Mesothelial cell of epicardium (in vitro differentiated cells): ENCODE measurements at regions not wholly inside any gene's neighbourhood (a gene's known extent, or its start where the extent isn't known, plus 50 kb on each side); places are given as distances from the start of the nearest gene placed in this dataset.

ENCODE experiments used
- DNase-seq, 2 experiments: peaks; one replicate each; pipeline ENCODE4 v3.0.0; 2021; ENCODE audit warnings: low spot score in 2 of 2; ENCODE audit not compliant: unreplicated experiment in 2 of 2
- H3K27ac Mint-ChIP-seq: 2 replicates; pipeline ENCODE4 v1.8.0; 2021; ENCODE audit warnings: mixed read lengths
- H3K27me3 Mint-ChIP-seq: 2 replicates; pipeline ENCODE4 v1.8.0; 2021; ENCODE audit warnings: low read depth, mixed read lengths
- H3K36me3 Mint-ChIP-seq: 2 replicates; pipeline ENCODE4 v1.8.0; 2021; ENCODE audit warnings: mixed read lengths
- H3K4me1 Mint-ChIP-seq: 2 replicates; pipeline ENCODE4 v1.8.0; 2021; ENCODE audit warnings: mixed read lengths
- H3K4me3 Mint-ChIP-seq: 2 replicates; pipeline ENCODE4 v1.8.0; 2021; ENCODE audit warnings: mild to moderate bottlenecking, moderate library complexity, mixed read lengths
- H3K9me3 Mint-ChIP-seq: 2 replicates; pipeline ENCODE4 v1.8.0; 2021; ENCODE audit warnings: mixed read lengths
- TF ChIP-seq, protein P1 (sequence below): fragments of 200-600 bp; sonication (generic); IDR thresholded peaks from one replicate; pipeline ENCODE4 v1.5.0; 2021; ENCODE audit warnings: antibody characterized with exemption; ENCODE audit not compliant: unreplicated experiment

DNA sequence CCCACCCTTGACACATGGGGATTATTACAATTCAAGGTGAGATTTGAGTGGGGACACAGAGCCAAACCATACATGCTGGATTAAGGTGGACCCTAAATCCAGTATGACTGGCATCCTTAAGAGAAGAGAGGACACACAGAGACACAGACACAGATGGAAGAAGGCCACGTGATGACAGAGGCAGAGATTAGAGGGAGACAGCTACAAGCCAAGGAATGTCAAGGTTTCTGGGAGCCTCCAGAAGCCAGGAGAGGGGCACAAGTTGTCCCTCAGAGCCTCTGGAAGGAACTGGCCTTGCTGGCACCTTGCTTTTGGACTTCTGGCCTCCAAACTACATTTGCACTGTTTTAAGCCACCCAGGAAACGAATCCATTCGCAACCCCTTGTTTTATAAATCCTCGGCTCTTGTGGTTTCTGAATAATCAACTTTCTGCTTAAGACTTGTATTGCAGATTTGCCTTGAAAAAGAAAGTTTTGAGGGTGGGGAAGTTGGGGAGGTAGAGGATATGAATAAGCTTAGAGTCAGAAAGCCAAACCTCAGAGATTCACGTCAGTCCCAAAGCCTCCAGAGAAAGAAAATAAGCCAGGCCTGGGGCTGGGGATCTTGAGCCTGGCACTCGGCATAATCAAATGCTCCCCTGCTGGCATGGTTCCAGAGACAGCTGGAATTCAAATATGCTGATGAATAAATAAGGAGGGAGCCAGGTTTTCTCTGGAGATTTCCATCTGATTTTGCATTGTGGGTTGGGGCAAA, 224.2 kb upstream of the PWP1 start:
- Mint-ChIP-seq H3K36me3 (no peaks in the 10 kb centered on the region), H3K27me3 (peaks cover under 1% of the 10 kb centered on the region), H3K27ac (no peak overlapping the region), H3K4me1 (peaks cover 2% of the 10 kb centered on the region), H3K9me3 (no peaks in the 10 kb centered on the region), H3K4me3 (no peak overlapping the region)
- DNase-seq = peak in 1 of 2 experiments; percentile 40
- TF ChIP-seq, protein P1, sequence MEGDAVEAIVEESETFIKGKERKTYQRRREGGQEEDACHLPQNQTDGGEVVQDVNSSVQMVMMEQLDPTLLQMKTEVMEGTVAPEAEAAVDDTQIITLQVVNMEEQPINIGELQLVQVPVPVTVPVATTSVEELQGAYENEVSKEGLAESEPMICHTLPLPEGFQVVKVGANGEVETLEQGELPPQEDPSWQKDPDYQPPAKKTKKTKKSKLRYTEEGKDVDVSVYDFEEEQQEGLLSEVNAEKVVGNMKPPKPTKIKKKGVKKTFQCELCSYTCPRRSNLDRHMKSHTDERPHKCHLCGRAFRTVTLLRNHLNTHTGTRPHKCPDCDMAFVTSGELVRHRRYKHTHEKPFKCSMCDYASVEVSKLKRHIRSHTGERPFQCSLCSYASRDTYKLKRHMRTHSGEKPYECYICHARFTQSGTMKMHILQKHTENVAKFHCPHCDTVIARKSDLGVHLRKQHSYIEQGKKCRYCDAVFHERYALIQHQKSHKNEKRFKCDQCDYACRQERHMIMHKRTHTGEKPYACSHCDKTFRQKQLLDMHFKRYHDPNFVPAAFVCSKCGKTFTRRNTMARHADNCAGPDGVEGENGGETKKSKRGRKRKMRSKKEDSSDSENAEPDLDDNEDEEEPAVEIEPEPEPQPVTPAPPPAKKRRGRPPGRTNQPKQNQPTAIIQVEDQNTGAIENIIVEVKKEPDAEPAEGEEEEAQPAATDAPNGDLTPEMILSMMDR = no peak

DNA sequence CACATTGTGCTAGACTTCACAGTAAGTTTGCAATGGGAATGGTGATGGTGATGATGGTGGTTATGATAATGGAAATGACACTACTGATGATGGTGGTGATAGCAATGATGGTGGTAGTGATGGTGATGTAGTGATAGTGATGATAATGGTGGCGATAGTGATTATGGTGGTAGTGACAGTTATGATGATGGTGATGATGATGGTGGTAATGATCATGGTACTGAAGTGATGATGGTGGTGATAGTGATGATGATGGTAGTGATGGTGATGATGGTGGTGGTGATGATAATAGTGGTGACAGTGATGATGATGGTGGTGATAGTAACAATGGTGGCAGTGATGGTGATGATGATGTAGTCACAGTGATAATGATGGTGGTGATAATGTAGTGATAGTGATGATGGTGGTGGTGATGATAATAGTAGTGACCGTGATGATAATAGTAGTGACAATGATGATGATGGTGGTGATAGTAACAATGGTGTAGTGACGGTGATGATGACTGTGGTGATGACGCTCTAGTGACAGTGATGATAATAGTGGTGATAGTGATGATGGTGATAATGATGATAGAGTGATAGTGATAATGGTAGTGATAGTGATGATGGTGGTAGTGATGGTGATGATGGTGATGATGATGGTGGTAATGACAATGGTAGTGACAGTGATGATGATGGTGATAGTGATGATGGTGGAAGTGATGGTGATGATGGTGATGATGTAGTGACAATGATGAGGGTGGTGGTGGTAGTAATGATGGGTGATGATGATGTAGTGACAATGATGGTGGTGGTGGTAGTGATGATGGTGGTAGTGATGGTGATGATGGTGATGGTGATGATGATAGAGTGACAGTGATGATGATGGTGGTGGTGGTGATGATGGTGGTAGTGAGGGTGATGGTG, 222.9 kb upstream of the PWP1 start:
- Mint-ChIP-seq H3K27me3 (peaks cover 4% of the 10 kb centered on the region), H3K4me3 (no peak overlapping the region), H3K9me3 (no peaks in the 10 kb centered on the region), H3K27ac (no peak overlapping the region), H3K4me1 (peaks cover 2% of the 10 kb centered on the region), H3K36me3 (no peaks in the 10 kb centered on the region)
- DNase-seq = no peak
- TF ChIP-seq, protein P1 = no peak

DNA sequence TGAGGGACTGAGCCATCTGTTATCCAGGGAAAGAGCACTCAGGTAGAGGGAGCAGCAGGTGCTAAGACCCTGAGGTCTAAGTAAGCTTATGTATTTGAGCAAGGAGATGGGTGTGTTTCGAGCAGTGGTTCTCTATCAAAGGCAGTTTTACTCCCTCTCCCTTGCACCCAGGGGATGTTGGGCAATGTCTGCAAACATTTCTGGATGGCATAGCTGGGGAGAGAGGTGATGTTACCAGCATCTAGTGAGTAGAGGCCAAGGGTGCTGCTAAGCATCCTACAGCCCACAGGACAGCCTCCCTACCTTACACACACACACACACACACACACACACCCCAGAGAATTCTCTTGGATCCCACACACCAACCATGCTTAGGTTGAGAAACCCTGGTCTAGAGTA, 221.0 kb upstream of the PWP1 start:
- H3K4me3 Mint-ChIP-seq = no peak overlapping the region
- H3K4me1 Mint-ChIP-seq = peaks cover 2% of the 10 kb centered on the region
- H3K27ac Mint-ChIP-seq = no peak overlapping the region
- no peaks in the 10 kb centered on the region for H3K9me3 Mint-ChIP-seq
- H3K36me3 Mint-ChIP-seq = no peaks in the 10 kb centered on the region
- TF ChIP-seq, protein P1 = no peak
- H3K27me3 Mint-ChIP-seq = peaks cover 11% of the 10 kb centered on the region
- no peak for DNase-seq

DNA sequence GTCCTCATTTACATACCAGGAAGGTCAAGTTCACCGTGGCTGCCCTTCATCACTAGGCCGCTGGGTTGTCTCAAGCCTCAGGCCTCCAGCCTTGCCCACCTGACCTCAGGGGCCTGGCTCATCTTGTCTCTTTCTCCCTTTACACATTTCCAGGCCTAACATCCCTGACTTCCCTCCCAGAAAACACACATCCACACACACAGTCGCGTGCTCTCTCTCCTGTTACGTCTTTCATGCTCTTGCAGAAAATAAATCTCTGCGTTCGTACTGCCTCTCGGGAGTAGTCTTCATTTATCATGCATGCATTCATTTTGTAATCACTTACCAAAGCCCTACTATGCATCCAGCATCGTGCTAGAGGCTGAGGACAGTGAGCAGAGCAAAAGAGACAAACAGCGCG, 220.0 kb upstream of the PWP1 start:
- H3K27ac Mint-ChIP-seq = no peak overlapping the region
- peaks cover 2% of the 10 kb centered on the region for H3K4me1 Mint-ChIP-seq
- no peaks in the 10 kb centered on the region for H3K9me3 Mint-ChIP-seq
- DNase-seq = no peak
- TF ChIP-seq, protein P1 = no peak
- no peaks in the 10 kb centered on the region for H3K36me3 Mint-ChIP-seq
- no peak overlapping the region for H3K4me3 Mint-ChIP-seq
- H3K27me3 Mint-ChIP-seq = peaks cover 11% of the 10 kb centered on the region

DNA sequence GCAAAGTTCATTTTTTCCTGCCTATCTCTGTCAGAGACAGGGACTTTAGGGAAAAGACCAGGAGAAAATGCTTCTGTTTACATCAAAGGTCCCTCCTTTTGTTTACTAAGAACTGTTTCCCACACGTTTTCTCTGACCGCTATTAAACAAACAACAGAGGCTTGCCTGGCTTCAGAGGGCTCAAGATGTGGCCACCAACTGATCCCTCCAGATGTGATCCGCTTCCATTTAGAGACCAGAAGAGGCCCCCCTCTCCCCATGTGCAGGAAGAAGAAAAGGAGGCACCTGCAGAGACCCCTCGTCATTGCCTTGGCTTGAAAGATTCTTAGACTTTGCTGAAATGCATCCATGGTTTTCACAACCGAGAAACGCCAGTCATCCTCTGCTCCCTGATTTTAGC, 217.9 kb upstream of the PWP1 start:
- Mint-ChIP-seq H3K9me3 (no peaks in the 10 kb centered on the region), H3K4me3 (no peak overlapping the region), H3K27me3 (peaks cover 11% of the 10 kb centered on the region), H3K36me3 (no peaks in the 10 kb centered on the region), H3K4me1 (no peaks in the 10 kb centered on the region), H3K27ac (no peak overlapping the region)
- TF ChIP-seq, protein P1 = no peak
- no peak for DNase-seq
